Liver (tissue), 3 donors: ENCODE measurements at regions not wholly inside any gene's neighbourhood (a gene's known extent, or its start where the extent isn't known, plus 50 kb on each side); places are given as distances from the start of the nearest gene placed in this dataset.

Source experiments
- CTCF ChIP-seq: fragments of 150-350 bp; IDR thresholded peaks from 2 replicates; pipeline ENCODE4 v1.5.1; 2017; ENCODE audit warnings: improper control_type of control experiment, low read depth, low read length; ENCODE audit not compliant: missing input control
- GABPA ChIP-seq, 2 donors: IDR thresholded peaks in 1 of 2; conservative IDR thresholded peaks in 1 of 2; 2 replicates each; pipeline ENCODE4 v1.6.1; 2016; ENCODE audit warnings: antibody characterized with exemption in 2 of 2, mild to moderate bottlenecking in 1 of 2, moderate library complexity in 1 of 2
- JUND ChIP-seq, 2 donors: IDR thresholded peaks; 2 replicates each; pipeline ENCODE4 v1.6.1; 2016; ENCODE audit warnings: antibody characterized with exemption in 2 of 2
- SP1 ChIP-seq: IDR thresholded peaks from 2 replicates; pipeline ENCODE4 v1.6.1; 2018; ENCODE audit warnings: antibody characterized with exemption, mild to moderate bottlenecking
- TAF1 ChIP-seq: conservative IDR thresholded peaks from 2 replicates; pipeline ENCODE4 v1.6.1; 2016; ENCODE audit warnings: antibody characterized with exemption, mild to moderate bottlenecking
- donor health status: healthy.
- donor health status: healthy.

DNA sequence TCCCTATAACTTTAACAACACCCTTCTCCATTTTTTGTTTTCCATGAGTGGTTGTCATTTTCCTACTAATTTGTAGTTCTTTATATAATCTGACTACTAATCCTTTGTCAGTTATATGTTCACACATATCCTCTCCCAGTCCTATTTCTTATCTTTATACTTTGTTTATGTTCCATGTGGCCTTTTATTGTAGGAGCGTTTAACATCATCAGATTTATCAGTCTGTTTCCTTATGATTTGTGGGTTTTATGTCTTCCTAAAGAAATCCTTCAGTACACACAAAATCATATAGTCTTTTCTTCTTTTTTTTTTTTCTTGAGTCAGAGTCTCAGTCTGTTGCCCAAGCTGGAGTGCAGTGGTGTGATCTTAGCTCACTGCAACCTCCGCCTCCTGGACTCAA, 204.9 kb upstream of the SPRY1 start:
- TF ChIP-seq JUND (IDR thresholded peaks at IDR 0.05) (no peak), TAF1 (no peak), GABPA (IDR thresholded peaks at IDR 0.05 in 1 of 2, conservative IDR thresholded peaks at IDR 0.05 in 1 of 2) (no peak), CTCF (no peak), SP1 (no peak)
